ENCODE measurements at regions not wholly inside any gene's neighbourhood (a gene's known extent, or its start where the extent isn't known, plus 50 kb on each side); places are given as distances from the start of the nearest gene placed in this dataset.

DNA sequence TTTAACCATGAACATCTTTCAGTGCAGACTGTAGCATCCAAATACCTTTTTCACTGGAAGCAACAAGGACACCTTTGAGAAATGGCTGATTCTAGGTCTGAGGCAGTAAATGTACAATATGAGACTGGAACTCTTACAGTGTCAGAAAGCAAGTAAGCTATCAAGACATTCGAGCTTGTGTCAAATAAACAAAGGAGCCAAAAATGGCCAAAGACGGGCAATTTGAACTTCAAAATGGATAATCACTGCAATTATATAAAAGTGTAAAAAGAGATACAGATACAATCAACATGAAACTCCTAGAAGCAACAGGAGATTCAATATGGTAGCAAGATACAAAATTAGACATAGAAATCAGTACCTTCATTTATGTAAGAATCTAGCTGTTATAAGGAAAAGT, 138.5 kb upstream of the CCDC54 start:
- TF ChIP-seq, protein P1, sequence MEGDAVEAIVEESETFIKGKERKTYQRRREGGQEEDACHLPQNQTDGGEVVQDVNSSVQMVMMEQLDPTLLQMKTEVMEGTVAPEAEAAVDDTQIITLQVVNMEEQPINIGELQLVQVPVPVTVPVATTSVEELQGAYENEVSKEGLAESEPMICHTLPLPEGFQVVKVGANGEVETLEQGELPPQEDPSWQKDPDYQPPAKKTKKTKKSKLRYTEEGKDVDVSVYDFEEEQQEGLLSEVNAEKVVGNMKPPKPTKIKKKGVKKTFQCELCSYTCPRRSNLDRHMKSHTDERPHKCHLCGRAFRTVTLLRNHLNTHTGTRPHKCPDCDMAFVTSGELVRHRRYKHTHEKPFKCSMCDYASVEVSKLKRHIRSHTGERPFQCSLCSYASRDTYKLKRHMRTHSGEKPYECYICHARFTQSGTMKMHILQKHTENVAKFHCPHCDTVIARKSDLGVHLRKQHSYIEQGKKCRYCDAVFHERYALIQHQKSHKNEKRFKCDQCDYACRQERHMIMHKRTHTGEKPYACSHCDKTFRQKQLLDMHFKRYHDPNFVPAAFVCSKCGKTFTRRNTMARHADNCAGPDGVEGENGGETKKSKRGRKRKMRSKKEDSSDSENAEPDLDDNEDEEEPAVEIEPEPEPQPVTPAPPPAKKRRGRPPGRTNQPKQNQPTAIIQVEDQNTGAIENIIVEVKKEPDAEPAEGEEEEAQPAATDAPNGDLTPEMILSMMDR (IDR thresholded peaks at IDR 0.05; ENCODE audit: poor library complexity): no peak
- TF ChIP-seq EZH2 (IDR thresholded peaks at IDR 0.05; ENCODE audit: borderline replicate concordance): no peak
